Activated CD8-positive, alpha-beta T cell treated with anti-CD3 and anti-CD28 coated beads for 36 hours (primary cell): ENCODE measurements at regions not wholly inside any gene's neighbourhood (a gene's known extent, or its start where the extent isn't known, plus 50 kb on each side); places are given as distances from the start of the nearest gene placed in this dataset.

Source experiments
- ATAC-seq: fragments of 200-7000 bp; cut with Tn5 transposase; one replicate; pipeline ENCODE4 v1.10.0; 2021; ENCODE audit warnings: mild to moderate bottlenecking, moderate library complexity
- CTCF ChIA-PET: fragments of 350-600 bp; sonication (Branson Sonifier 250); formaldehyde crosslinking; loops from one replicate; lab custom pipeline; 2021; ENCODE audit warnings: antibody characterized with exemption; lab: Charles Lee
- POLR2A ChIA-PET: fragments of 350-600 bp; sonication (Branson Sonifier 250); formaldehyde crosslinking; loops from one replicate; lab custom pipeline; 2021; ENCODE audit warnings: antibody characterized with exemption; lab: Charles Lee
- DNase-seq: peaks from one replicate; pipeline ENCODE4 v3.0.0-alpha.2; 2020
- H3K27ac Mint-ChIP-seq: one replicate; pipeline ENCODE4 v1.8.0; 2021; ENCODE audit warnings: mild to moderate bottlenecking, mixed read lengths
- H3K27me3 Mint-ChIP-seq: one replicate; pipeline ENCODE4 v1.8.0; 2021; ENCODE audit warnings: mixed read lengths
- H3K36me3 Mint-ChIP-seq: one replicate; pipeline ENCODE4 v1.8.0; 2021; ENCODE audit warnings: low read depth, mixed read lengths
- H3K4me1 Mint-ChIP-seq: one replicate; pipeline ENCODE4 v1.8.0; 2021; ENCODE audit warnings: low read depth, mixed read lengths
- H3K4me3 Mint-ChIP-seq: one replicate; pipeline ENCODE4 v1.8.0; 2021; ENCODE audit warnings: mild to moderate bottlenecking, moderate library complexity, mixed read lengths
- H3K9me3 Mint-ChIP-seq: one replicate; pipeline ENCODE4 v1.8.0; 2021; ENCODE audit warnings: mixed read lengths
- intact Hi-C: fragments of 100-400 bp; cut with micrococcal nuclease; formaldehyde crosslinking; loops from one replicate; pipeline ENCODE4 v1.10.0; 2022
- TF ChIP-seq, protein P1 (sequence below): fragments of 200-600 bp; IDR thresholded peaks from one replicate; pipeline ENCODE4 v1.8.0; 2022; ENCODE audit warnings: antibody characterized with exemption, mild to moderate bottlenecking

DNA sequence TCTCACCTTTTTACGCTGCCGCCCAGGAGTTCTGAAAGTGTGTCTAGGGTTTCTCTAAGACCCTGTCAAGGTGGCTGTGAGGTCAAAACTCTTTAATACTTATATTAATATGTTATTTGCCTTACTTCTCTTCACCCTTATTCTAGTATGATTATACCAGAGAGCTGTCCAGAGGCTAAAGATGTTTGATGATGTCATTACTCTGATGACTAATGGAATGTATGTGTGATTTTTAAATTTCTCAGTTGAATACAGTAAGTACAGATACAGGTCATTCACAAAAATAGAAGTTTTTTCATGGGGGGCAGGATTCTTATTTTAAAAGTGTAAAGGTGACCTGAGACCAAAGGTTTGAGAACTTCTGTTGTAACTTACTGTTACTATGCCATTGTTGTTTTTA, 150.6 kb upstream of the FOXP2 start:
- Mint-ChIP-seq H3K4me3 (no peak overlapping the region), H3K4me1 (no peaks in the 10 kb centered on the region), H3K9me3 (no peaks in the 10 kb centered on the region), H3K36me3 (no peaks in the 10 kb centered on the region), H3K27me3 (no peaks in the 10 kb centered on the region), H3K27ac (no peak overlapping the region)
- ATAC-seq = no peak
- TF ChIP-seq, protein P1, sequence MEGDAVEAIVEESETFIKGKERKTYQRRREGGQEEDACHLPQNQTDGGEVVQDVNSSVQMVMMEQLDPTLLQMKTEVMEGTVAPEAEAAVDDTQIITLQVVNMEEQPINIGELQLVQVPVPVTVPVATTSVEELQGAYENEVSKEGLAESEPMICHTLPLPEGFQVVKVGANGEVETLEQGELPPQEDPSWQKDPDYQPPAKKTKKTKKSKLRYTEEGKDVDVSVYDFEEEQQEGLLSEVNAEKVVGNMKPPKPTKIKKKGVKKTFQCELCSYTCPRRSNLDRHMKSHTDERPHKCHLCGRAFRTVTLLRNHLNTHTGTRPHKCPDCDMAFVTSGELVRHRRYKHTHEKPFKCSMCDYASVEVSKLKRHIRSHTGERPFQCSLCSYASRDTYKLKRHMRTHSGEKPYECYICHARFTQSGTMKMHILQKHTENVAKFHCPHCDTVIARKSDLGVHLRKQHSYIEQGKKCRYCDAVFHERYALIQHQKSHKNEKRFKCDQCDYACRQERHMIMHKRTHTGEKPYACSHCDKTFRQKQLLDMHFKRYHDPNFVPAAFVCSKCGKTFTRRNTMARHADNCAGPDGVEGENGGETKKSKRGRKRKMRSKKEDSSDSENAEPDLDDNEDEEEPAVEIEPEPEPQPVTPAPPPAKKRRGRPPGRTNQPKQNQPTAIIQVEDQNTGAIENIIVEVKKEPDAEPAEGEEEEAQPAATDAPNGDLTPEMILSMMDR = no peak
- ChIA-PET CTCF (no interaction called here), POLR2A (interaction anchor here (0.7 kb wide), 1 partner anchor 161 kb away, joined by 3 read pairs; no protein-coding TSS in a partner anchor)
- intact Hi-C loops = no loop called here
- DNase-seq = no peak

DNA sequence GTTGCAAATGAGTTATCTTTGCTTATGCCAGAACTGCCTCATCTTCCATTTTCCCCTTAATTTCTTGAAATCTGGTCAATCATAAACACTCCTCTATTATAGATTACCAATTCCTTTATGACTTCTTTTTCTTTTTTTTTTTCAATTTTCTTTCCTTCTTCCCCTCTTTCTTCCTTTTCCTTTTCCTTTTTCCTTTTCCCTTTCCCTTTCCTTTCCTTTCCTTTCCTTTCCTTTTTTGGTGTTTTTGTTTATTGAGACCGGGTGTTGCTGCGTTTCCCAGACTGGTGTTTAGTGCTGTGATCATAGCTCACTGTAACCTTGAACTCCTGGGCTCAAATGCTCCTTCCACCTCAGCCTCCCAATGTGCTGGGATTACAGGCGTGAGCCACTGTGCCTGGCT, 151.4 kb upstream of the FOXP2 start:
- ATAC-seq (no peak), DNase-seq (no peak)
- POLR2A ChIA-PET = interaction anchor here (0.7 kb wide), 1 partner anchor 160 kb away, joined by 3 read pairs; no protein-coding TSS in a partner anchor
- Mint-ChIP-seq H3K36me3 (no peaks in the 10 kb centered on the region), H3K27me3 (no peaks in the 10 kb centered on the region), H3K9me3 (no peaks in the 10 kb centered on the region), H3K4me1 (no peaks in the 10 kb centered on the region), H3K4me3 (no peak overlapping the region), H3K27ac (no peak overlapping the region)
- intact Hi-C loops = no loop called here
- CTCF ChIA-PET = no interaction called here
- TF ChIP-seq, protein P1 = no peak

DNA sequence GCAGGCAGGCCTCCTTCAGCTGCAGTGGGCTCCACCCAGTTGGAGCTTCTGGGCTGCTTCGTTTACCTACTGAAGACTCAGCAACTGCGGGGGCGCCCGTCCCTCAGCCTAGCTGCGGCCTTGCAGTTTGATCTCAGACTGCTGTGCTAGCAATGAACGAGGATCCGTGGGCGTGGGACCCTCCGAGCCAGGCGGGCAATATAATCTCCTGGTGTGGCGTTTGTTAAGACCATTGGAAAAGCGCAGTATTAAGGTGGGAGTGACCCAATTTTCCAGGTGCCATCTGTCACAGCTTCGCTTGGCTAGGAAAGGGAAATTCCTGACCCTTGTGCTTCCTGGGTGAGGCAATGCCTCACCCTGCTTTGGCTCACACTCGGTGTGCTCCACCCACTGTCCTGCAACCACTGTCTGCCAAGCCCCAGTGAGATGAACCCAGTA, 159.2 kb upstream of the FOXP2 start:
- DNase-seq (no peak), ATAC-seq (no peak)
- H3K27me3 Mint-ChIP-seq = no peaks in the 10 kb centered on the region
- no peak overlapping the region for H3K27ac Mint-ChIP-seq
- no peaks in the 10 kb centered on the region for H3K4me1 Mint-ChIP-seq
- H3K4me3 Mint-ChIP-seq = no peak overlapping the region
- TF ChIP-seq, protein P1 = no peak
- CTCF ChIA-PET = no interaction called here
- peaks cover 5% of the 10 kb centered on the region for H3K9me3 Mint-ChIP-seq
- H3K36me3 Mint-ChIP-seq = no peaks in the 10 kb centered on the region
- intact Hi-C loops = no loop called here
- POLR2A ChIA-PET = no interaction called here

DNA sequence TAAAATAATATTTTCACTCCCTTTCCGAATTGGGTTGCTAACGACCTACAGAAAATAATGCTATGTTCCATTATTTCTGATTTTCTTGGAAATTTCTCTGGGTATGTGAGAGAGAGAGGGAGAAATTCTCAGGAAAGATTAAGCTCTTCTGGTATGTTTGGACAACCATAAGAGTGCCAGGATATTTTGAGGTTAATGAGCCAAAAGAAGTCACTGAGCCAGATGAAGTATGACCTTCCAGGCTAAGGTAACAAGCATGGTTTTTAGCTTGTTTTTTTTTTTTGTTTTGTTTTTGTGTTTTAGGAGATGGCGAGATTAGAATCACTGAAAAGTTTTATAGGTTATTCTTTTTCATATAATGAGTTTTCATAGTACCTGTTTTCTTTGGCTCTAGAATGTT, 171.0 kb upstream of the FOXP2 start:
- no peak overlapping the region for H3K4me3 Mint-ChIP-seq
- TF ChIP-seq, protein P1 = no peak
- no peaks in the 10 kb centered on the region for H3K27me3 Mint-ChIP-seq
- no peak for DNase-seq
- ATAC-seq = no peak
- no peak overlapping the region for H3K27ac Mint-ChIP-seq
- POLR2A ChIA-PET = no interaction called here
- no peaks in the 10 kb centered on the region for H3K9me3 Mint-ChIP-seq
- CTCF ChIA-PET = interaction anchor here (0.8 kb wide), 1 partner anchor 14 kb away, joined by 3 read pairs; no protein-coding TSS in a partner anchor
- H3K36me3 Mint-ChIP-seq = no peaks in the 10 kb centered on the region
- intact Hi-C loops = no loop called here
- no peaks in the 10 kb centered on the region for H3K4me1 Mint-ChIP-seq

DNA sequence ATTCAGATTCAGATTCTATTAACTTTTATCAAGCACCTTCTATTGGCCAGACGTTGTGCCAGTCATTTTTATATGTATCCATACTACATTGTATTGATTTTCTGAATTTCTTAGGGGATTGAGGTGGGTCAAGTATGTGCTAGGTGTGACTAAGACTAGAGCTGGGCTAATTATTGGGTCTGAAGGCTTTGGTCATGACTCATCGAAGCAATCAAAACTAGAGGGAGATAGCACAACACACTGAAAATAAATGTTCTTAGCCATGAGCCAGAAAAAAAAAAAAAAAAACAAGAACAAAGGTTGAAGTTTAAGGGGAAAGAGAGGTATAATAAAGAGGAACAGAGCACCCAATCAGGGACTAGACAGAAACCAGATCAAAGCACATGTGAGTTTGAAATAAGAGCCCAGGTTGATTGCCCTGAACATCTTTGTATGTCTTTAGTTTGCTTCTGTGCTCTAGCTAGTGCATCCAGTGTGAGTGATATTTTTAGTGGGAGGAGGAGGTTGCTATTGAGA, 171.6 kb upstream of the FOXP2 start:
- ChIA-PET POLR2A (no interaction called here), CTCF (interaction anchor here (0.8 kb wide), 1 partner anchor 14 kb away, joined by 3 read pairs; no protein-coding TSS in a partner anchor)
- Mint-ChIP-seq H3K36me3 (no peaks in the 10 kb centered on the region), H3K9me3 (no peaks in the 10 kb centered on the region), H3K27ac (no peak overlapping the region), H3K27me3 (no peaks in the 10 kb centered on the region), H3K4me3 (no peak overlapping the region), H3K4me1 (no peaks in the 10 kb centered on the region)
- DNase-seq = no peak
- TF ChIP-seq, protein P1 = no peak
- intact Hi-C loops = no loop called here
- no peak for ATAC-seq
